Hematopoietic multipotent progenitor cell (in vitro differentiated cells): ENCODE measurements at regions not wholly inside any gene's neighbourhood (a gene's known extent, or its start where the extent isn't known, plus 50 kb on each side); places are given as distances from the start of the nearest gene placed in this dataset.
"Not testable (repeated sequence)": the region's sequence is repeated elsewhere in the genome, so short reads cannot be mapped to it uniquely, and the experiment has no call there.

Experiments
- DNase-seq, 3 donors: peaks; one replicate each; pipeline ENCODE4 v3.0.0-alpha.2; 2011 to 2015; ENCODE audit warnings: low read depth in 2 of 3, low spot score in 2 of 3

- DNase-seq, result no peak
Observed at GRCh38 chrX:127190381-127190780, 370.9 kb downstream of the PRR32 start.

GRCh38 chrX:127207326-127207725 is 387.8 kb downstream of the PRR32 start:
- DNase-seq, result no peak

GRCh38 chrX:127221821-127222220 is 402.3 kb downstream of the PRR32 start:
- DNase-seq, result not testable (repeated sequence)

GRCh38 chrX:127243654-127244053 is 424.1 kb downstream of the PRR32 start:
- no peak for DNase-seq

- DNase-seq, result no peak
Observed at GRCh38 chrX:127259742-127260141, 440.2 kb downstream of the PRR32 start.

GRCh38 chrX:127276326-127276725 is 456.8 kb downstream of the PRR32 start:
- DNase-seq, result no peak

GRCh38 chrX:127300511-127300910 is 481.0 kb downstream of the PRR32 start:
- DNase-seq, result no peak

GRCh38 chrX:127302841-127303240 is 483.3 kb downstream of the PRR32 start:
- no peak for DNase-seq

- DNase-seq, result no peak
Observed at GRCh38 chrX:127305013-127305412, 485.5 kb downstream of the PRR32 start.

- DNase-seq, result no peak
Observed at GRCh38 chrX:127306262-127306661, 486.7 kb downstream of the PRR32 start.

GRCh38 chrX:127313635-127314034 is 494.1 kb downstream of the PRR32 start:
- DNase-seq, result no peak

- no peak for DNase-seq
Observed at GRCh38 chrX:127317159-127317558, 497.6 kb downstream of the PRR32 start.

GRCh38 chrX:127324128-127324527 is 504.6 kb downstream of the PRR32 start:
- DNase-seq, result no peak
